GM12878 (cell line): ENCODE measurements at regions not wholly inside any gene's neighbourhood (a gene's known extent, or its start where the extent isn't known, plus 50 kb on each side); places are given as distances from the start of the nearest gene placed in this dataset.

ENCODE experiments used
- EP300 ChIP-seq, 2 experiments: fragments of 150-350 bp in 1 of 2; IDR thresholded peaks; 2 replicates each; pipeline ENCODE4 v1.6.1; 2011 to 2012; ENCODE audit warnings: low read depth in 2 of 2, low read length in 2 of 2, borderline replicate concordance in 1 of 2, improper control_type of control experiment in 1 of 2, inconsistent platforms in 1 of 2; ENCODE audit not compliant: control insufficient read depth in 1 of 2
- TF ChIP-seq, protein P1 (sequence below): IDR thresholded peaks from 2 replicates; pipeline ENCODE4 v1.6.1; 2012; ENCODE audit warnings: low read depth, low read length, improper control_type of control experiment
- TF ChIP-seq, protein P2 (sequence below), 3 experiments: IDR thresholded peaks in 2 of 3; conservative IDR thresholded peaks in 1 of 3; 2 replicates each; pipeline ENCODE4 v1.5.1; 2011; ENCODE audit warnings: low read depth in 3 of 3, low read length in 3 of 3, mild to moderate bottlenecking in 3 of 3, control low read depth in 2 of 3, moderate library complexity in 2 of 3, inconsistent platforms in 1 of 3, mixed read lengths in 1 of 3; ENCODE audit not compliant: control insufficient read depth in 2 of 3, insufficient read depth in 1 of 3; ENCODE audit errors: extremely low read depth in 1 of 3

DNA sequence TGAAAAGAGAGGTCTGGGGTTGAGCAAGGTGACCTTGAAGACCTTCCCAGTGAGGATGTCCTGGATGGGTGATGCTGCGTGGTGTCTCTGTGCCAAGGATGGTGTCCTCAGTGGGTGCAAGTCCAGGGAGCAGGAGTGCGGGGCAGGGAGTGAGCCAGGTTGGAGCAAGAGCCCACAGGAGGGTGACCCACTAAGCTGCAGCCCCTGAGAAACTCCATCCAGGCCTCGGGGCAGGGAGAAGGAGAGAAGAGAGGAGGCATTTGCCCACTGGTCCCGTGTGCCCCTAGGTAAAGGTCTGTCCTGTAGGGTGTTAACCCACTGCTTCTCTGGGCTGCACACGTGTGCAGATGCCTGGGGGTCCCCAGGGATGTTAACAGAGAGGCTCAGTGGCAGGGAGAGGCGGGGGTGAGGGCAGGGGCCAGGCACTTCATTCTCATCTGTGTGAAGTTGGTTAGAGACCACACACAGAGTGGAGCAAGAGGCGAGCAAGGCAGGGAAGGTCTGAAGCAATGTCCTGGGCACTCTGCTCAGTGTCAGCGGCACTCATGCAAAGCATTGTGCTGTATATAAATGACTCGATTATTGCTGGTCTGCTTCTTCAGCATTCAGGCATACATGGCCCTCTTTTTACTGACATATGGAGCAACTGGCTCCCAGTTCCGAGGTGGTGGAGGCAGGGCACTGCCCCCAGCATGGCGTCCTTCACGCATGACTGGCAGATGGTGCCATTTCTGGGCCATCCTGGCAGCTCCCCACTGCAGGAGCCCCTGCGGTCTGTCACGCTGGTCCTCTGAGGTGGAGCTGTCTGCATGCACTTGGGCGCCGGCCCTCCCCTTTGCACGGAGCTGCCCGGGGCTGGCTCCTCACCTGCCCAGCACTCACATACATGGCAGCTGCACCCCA, 117.2 kb upstream of the HS6ST1 start:
- TF ChIP-seq, protein P1, sequence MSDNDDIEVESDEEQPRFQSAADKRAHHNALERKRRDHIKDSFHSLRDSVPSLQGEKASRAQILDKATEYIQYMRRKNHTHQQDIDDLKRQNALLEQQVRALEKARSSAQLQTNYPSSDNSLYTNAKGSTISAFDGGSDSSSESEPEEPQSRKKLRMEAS: no peak
- TF ChIP-seq, protein P2, sequence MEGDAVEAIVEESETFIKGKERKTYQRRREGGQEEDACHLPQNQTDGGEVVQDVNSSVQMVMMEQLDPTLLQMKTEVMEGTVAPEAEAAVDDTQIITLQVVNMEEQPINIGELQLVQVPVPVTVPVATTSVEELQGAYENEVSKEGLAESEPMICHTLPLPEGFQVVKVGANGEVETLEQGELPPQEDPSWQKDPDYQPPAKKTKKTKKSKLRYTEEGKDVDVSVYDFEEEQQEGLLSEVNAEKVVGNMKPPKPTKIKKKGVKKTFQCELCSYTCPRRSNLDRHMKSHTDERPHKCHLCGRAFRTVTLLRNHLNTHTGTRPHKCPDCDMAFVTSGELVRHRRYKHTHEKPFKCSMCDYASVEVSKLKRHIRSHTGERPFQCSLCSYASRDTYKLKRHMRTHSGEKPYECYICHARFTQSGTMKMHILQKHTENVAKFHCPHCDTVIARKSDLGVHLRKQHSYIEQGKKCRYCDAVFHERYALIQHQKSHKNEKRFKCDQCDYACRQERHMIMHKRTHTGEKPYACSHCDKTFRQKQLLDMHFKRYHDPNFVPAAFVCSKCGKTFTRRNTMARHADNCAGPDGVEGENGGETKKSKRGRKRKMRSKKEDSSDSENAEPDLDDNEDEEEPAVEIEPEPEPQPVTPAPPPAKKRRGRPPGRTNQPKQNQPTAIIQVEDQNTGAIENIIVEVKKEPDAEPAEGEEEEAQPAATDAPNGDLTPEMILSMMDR (IDR thresholded peaks at IDR 0.05 in 2 of 3, conservative IDR thresholded peaks at IDR 0.05 in 1 of 3; ENCODE audit: control insufficient read depth in 2 of 3, extremely low read depth in 1 of 3, insufficient read depth in 1 of 3, low read depth in 3 of 3, low read length in 3 of 3): no peak
- no peak for TF ChIP-seq EP300 (IDR thresholded peaks at IDR 0.05; ENCODE audit: borderline replicate concordance in 1 of 2, control insufficient read depth in 1 of 2, low read depth in 2 of 2, low read length in 2 of 2)
